Duodenal mucosa (tissue), 2 donors: ENCODE measurements at regions not wholly inside any gene's neighbourhood (a gene's known extent, or its start where the extent isn't known, plus 50 kb on each side); places are given as distances from the start of the nearest gene placed in this dataset.
"Not testable (repeated sequence)": the region's sequence is repeated elsewhere in the genome, so short reads cannot be mapped to it uniquely, and the experiment has no call there.

Source experiments
- H3K27ac ChIP-seq: one replicate; pipeline ENCODE4 v1.7.0; 2013; ENCODE audit warnings: low read depth, low read length
- H3K27me3 ChIP-seq, 2 donors: one replicate each; pipeline ENCODE4 v1.7.0; 2013; ENCODE audit warnings: low read length in 2 of 2, control low read depth in 1 of 2; ENCODE audit not compliant: insufficient read depth in 2 of 2, control insufficient read depth in 1 of 2
- H3K36me3 ChIP-seq, 2 donors: one replicate each; pipeline ENCODE4 v1.7.0; 2013; ENCODE audit warnings: low read length in 2 of 2, control low read depth in 1 of 2; ENCODE audit not compliant: insufficient read depth in 2 of 2, control insufficient read depth in 1 of 2
- H3K4me1 ChIP-seq, 2 donors: one replicate each; pipeline ENCODE4 v1.7.0; 2013; ENCODE audit warnings: low read length in 2 of 2, control low read depth in 1 of 2; ENCODE audit not compliant: insufficient read depth in 2 of 2, control insufficient read depth in 1 of 2
- H3K4me3 ChIP-seq, 2 donors: one replicate each; pipeline ENCODE4 v1.7.0; 2013; ENCODE audit warnings: low read length in 2 of 2, low read depth in 1 of 2
- H3K9ac ChIP-seq, 2 donors: one replicate each; pipeline ENCODE4 v1.7.0; 2013; ENCODE audit warnings: low read length in 2 of 2, low read depth in 1 of 2
- H3K9me3 ChIP-seq, 2 donors: one replicate each; pipeline ENCODE4 v1.7.0; 2013; ENCODE audit warnings: low read length in 2 of 2, control low read depth in 1 of 2; ENCODE audit not compliant: control insufficient read depth in 1 of 2

- H3K4me3 ChIP-seq, result no peak overlapping the region
- H3K27me3 ChIP-seq, result no peaks in the 10 kb centered on the region
- no peak overlapping the region for H3K27ac ChIP-seq
- no peaks in the 10 kb centered on the region for H3K36me3 ChIP-seq
- no peaks in the 10 kb centered on the region for H3K4me1 ChIP-seq
- no peak overlapping the region for H3K9ac ChIP-seq
- H3K9me3 ChIP-seq, result no peaks in the 10 kb centered on the region
Measured at GRCh38 chr18:10249270-10249669, 205.2 kb upstream of the APCDD1 start.

GRCh38 chr18:10249801-10250200 is 204.6 kb upstream of the APCDD1 start:
- no peaks in the 10 kb centered on the region for H3K36me3 ChIP-seq
- no peaks in the 10 kb centered on the region for H3K9me3 ChIP-seq
- no peaks in the 10 kb centered on the region for H3K4me1 ChIP-seq
- H3K9ac ChIP-seq, result no peak overlapping the region
- no peak overlapping the region for H3K4me3 ChIP-seq
- H3K27ac ChIP-seq, result no peak overlapping the region
- H3K27me3 ChIP-seq, result no peaks in the 10 kb centered on the region

GRCh38 chr18:10252494-10252893 is 201.9 kb upstream of the APCDD1 start:
- Histone ChIP-seq H3K4me1 (no peaks in the 10 kb centered on the region), H3K36me3 (no peaks in the 10 kb centered on the region), H3K4me3 (no peak overlapping the region)

GRCh38 chr18:10252952-10253705 is 201.3 kb upstream of the APCDD1 start:
- Histone ChIP-seq H3K4me3 (no peak overlapping the region), H3K27me3 (no peaks in the 10 kb centered on the region), H3K9ac (no peak overlapping the region), H3K9me3 (no peaks in the 10 kb centered on the region), H3K27ac (no peak overlapping the region), H3K4me1 (no peaks in the 10 kb centered on the region), H3K36me3 (no peaks in the 10 kb centered on the region)

More at GRCh38 chr18:10252494-10252893, 201.9 kb upstream of the APCDD1 start:
- H3K9me3 ChIP-seq, result no peaks in the 10 kb centered on the region
- no peak overlapping the region for H3K9ac ChIP-seq
- no peak overlapping the region for H3K27ac ChIP-seq
- no peaks in the 10 kb centered on the region for H3K27me3 ChIP-seq

- H3K9ac ChIP-seq, H3K27ac ChIP-seq, H3K4me3 ChIP-seq, H3K27me3 ChIP-seq, H3K36me3 ChIP-seq, H3K9me3 ChIP-seq, H3K4me1 ChIP-seq: not testable (repeated sequence)
Measured at GRCh38 chr18:10256276-10256675, 198.2 kb upstream of the APCDD1 start.

- no peaks in the 10 kb centered on the region for H3K9me3 ChIP-seq
- no peaks in the 10 kb centered on the region for H3K36me3 ChIP-seq
- H3K9ac ChIP-seq, result no peak overlapping the region
- H3K4me1 ChIP-seq, result no peaks in the 10 kb centered on the region
- no peaks in the 10 kb centered on the region for H3K27me3 ChIP-seq
- no peak overlapping the region for H3K27ac ChIP-seq
- no peak overlapping the region for H3K4me3 ChIP-seq
Measured at GRCh38 chr18:10258836-10259474, 195.5 kb upstream of the APCDD1 start.

GRCh38 chr18:10259901-10260300 is 194.5 kb upstream of the APCDD1 start:
- no peak overlapping the region for H3K27ac ChIP-seq
- H3K4me3 ChIP-seq, result no peak overlapping the region
- no peak overlapping the region for H3K9ac ChIP-seq
- no peaks in the 10 kb centered on the region for H3K36me3 ChIP-seq
- no peaks in the 10 kb centered on the region for H3K9me3 ChIP-seq
- H3K27me3 ChIP-seq, result no peaks in the 10 kb centered on the region
- H3K4me1 ChIP-seq, result no peaks in the 10 kb centered on the region

GRCh38 chr18:10261344-10262276 is 192.8 kb upstream of the APCDD1 start:
- no peaks in the 10 kb centered on the region for H3K4me1 ChIP-seq
- H3K9me3 ChIP-seq, result no peaks in the 10 kb centered on the region
- H3K4me3 ChIP-seq, result no peak overlapping the region
- no peak overlapping the region for H3K27ac ChIP-seq
- H3K9ac ChIP-seq, result no peak overlapping the region
- no peaks in the 10 kb centered on the region for H3K27me3 ChIP-seq
- H3K36me3 ChIP-seq, result no peaks in the 10 kb centered on the region

- Histone ChIP-seq H3K27me3 (no peaks in the 10 kb centered on the region), H3K36me3 (no peaks in the 10 kb centered on the region), H3K9me3 (no peaks in the 10 kb centered on the region), H3K27ac (no peak overlapping the region), H3K4me3 (no peak overlapping the region), H3K4me1 (no peaks in the 10 kb centered on the region), H3K9ac (no peak overlapping the region)
Measured at GRCh38 chr18:10262566-10262965, 191.9 kb upstream of the APCDD1 start.

GRCh38 chr18:10264260-10264659 is 190.2 kb upstream of the APCDD1 start:
- no peak overlapping the region for H3K9ac ChIP-seq
- H3K27me3 ChIP-seq, result no peaks in the 10 kb centered on the region
- no peaks in the 10 kb centered on the region for H3K9me3 ChIP-seq
- peaks cover 0 to 5% of the 10 kb centered on the region in 2 donors for H3K4me1 ChIP-seq
- no peak overlapping the region for H3K27ac ChIP-seq
- H3K4me3 ChIP-seq, result no peak overlapping the region
- H3K36me3 ChIP-seq, result no peaks in the 10 kb centered on the region
